ENCODE measurements at regions not wholly inside any gene's neighbourhood (a gene's known extent, or its start where the extent isn't known, plus 50 kb on each side); places are given as distances from the start of the nearest gene placed in this dataset.

- no peak for TF ChIP-seq CTCF (IDR thresholded peaks at IDR 0.05; ENCODE audit: low read length, missing control alignments)
- no peak overlapping the region for H3K4me3 ChIP-seq (replicated peaks; ENCODE audit: low read depth, low read length)
- DNase-seq (ENCODE audit: low read depth) = no peak
Measured at GRCh38 chr2:33786881-33787280, 187.8 kb upstream of the FAM98A start.

GRCh38 chr2:33785201-33786106, 186.4 kb upstream of the FAM98A start:
- no peak overlapping the region for H3K4me3 ChIP-seq (replicated peaks; ENCODE audit: low read depth, low read length)
- no peak for DNase-seq (ENCODE audit: low read depth)
- no peak for TF ChIP-seq CTCF (IDR thresholded peaks at IDR 0.05; ENCODE audit: low read length, missing control alignments)

- no peak for DNase-seq (ENCODE audit: low read depth)
- H3K4me3 ChIP-seq (replicated peaks; ENCODE audit: low read depth, low read length) = no peak overlapping the region
- TF ChIP-seq CTCF (IDR thresholded peaks at IDR 0.05; ENCODE audit: low read length, missing control alignments) = no peak
Measured at GRCh38 chr2:33784488-33784887, 185.4 kb upstream of the FAM98A start.

GRCh38 chr2:33782395-33783230, 183.5 kb upstream of the FAM98A start:
- H3K4me3 ChIP-seq (replicated peaks; ENCODE audit: low read depth, low read length) = no peak overlapping the region
- no peak for TF ChIP-seq CTCF (IDR thresholded peaks at IDR 0.05; ENCODE audit: low read length, missing control alignments)

GRCh38 chr2:33777786-33778185, 178.7 kb upstream of the FAM98A start:
- no peak for DNase-seq (ENCODE audit: low read depth)
- TF ChIP-seq CTCF (IDR thresholded peaks at IDR 0.05; ENCODE audit: low read length, missing control alignments) = no peak
- no peak overlapping the region for H3K4me3 ChIP-seq (replicated peaks; ENCODE audit: low read depth, low read length)

More at GRCh38 chr2:33782395-33783230, 183.5 kb upstream of the FAM98A start:
- DNase-seq (ENCODE audit: low read depth) = no peak

GRCh38 chr2:33775306-33775705, 176.2 kb upstream of the FAM98A start:
- no peak for DNase-seq (ENCODE audit: low read depth)
- TF ChIP-seq CTCF (IDR thresholded peaks at IDR 0.05; ENCODE audit: low read length, missing control alignments) = no peak
- no peak overlapping the region for H3K4me3 ChIP-seq (replicated peaks; ENCODE audit: low read depth, low read length)
